HCT116 (cell line): ENCODE measurements at regions not wholly inside any gene's neighbourhood (a gene's known extent, or its start where the extent isn't known, plus 50 kb on each side); places are given as distances from the start of the nearest gene placed in this dataset.

Experiments used
- ATAC-seq: fragments of 200-7000 bp; cut with Tn5 transposase; 2 replicates; pipeline ENCODE4 v1.9.1; 2020; ENCODE audit warnings: mild to moderate bottlenecking, moderate library complexity
- BruUV-seq: library from RNA; stranded (reverse); fragments of 400-500 nt; replicated peaks from 2 replicates; lab custom pipeline; 2021; lab: Mats Ljungman, UMichigan
- CTCF ChIA-PET: fragments of 300-600 bp; sonication (Branson Sonifier 250); formaldehyde crosslinking; loops from one replicate; lab custom pipeline; 2021; ENCODE audit warnings: antibody characterized with exemption; lab: Charles Lee
- POLR2A ChIA-PET: fragments of 300-600, 350-600 bp; sonication (Branson Sonifier 250); formaldehyde crosslinking; loops from one replicate; lab custom pipeline; 2021; ENCODE audit warnings: antibody characterized with exemption; lab: Charles Lee
- RAD21 ChIA-PET, 2 experiments: fragments of 300-600 bp; sonication (Branson Sonifier 250); formaldehyde crosslinking; loops; one replicate each; lab custom pipeline; 2023; ENCODE audit warnings: low total read pairs in 2 of 2; ENCODE audit not compliant: uncharacterized antibody in 2 of 2, unreplicated experiment in 2 of 2, low non-redundant PET in 1 of 2; lab: Charles Lee
- DNase-seq: peaks from one replicate; pipeline ENCODE4 v3.0.0-alpha.2; 2010; ENCODE audit warnings: low read depth, low spot score
- H2AFZ ChIP-seq: fragments of 200-600 bp; shearing (Covaris generic), sonication (generic); 2 replicates; pipeline ENCODE4 v1.6.1; 2017; ENCODE audit warnings: low read depth, mixed run types, mixed read lengths, antibody characterized with exemption, low read length; ENCODE audit not compliant: poor library complexity, severe bottlenecking
- H3K27ac ChIP-seq: 2 replicates; pipeline ENCODE4 v1.5.1; 2012; ENCODE audit warnings: low read depth, low read length
- H3K27me3 ChIP-seq: fragments of 200-600 bp; sonication (generic); 2 replicates; pipeline ENCODE4 v1.6.1; 2016; ENCODE audit warnings: mixed run types, low read length, mixed read lengths; ENCODE audit not compliant: insufficient read depth
- H3K36me3 ChIP-seq, 2 experiments: fragments of 200-500 bp in 1 of 2; fragments of 200-600 bp in 1 of 2; sonication (Bioruptor generic) in 1 of 2; sonication (generic) in 1 of 2; 2 replicates each; pipeline versions ENCODE4 v1.5.1 to v1.6.1; 2014 to 2016; ENCODE audit warnings: low read length in 2 of 2, inconsistent platforms in 1 of 2, mixed read lengths in 1 of 2, mixed run types in 1 of 2; ENCODE audit not compliant: insufficient read depth in 2 of 2, control insufficient read depth in 1 of 2
- H3K4me1 ChIP-seq, 2 experiments: fragments of 200-600 bp in 1 of 2; sonication (generic) in 1 of 2; 2 replicates each; pipeline versions ENCODE4 v1.5.1 to v1.6.1; 2012 to 2017; ENCODE audit warnings: low read length in 2 of 2, inconsistent platforms in 1 of 2, mild to moderate bottlenecking in 1 of 2, mixed read lengths in 1 of 2, mixed run types in 1 of 2, moderate library complexity in 1 of 2; ENCODE audit not compliant: insufficient read depth in 2 of 2, control insufficient read depth in 1 of 2
- H3K4me2 ChIP-seq: fragments of 200-600 bp; sonication (generic); 2 replicates; pipeline ENCODE4 v1.6.1; 2017; ENCODE audit warnings: mixed run types, low read length, mixed read lengths
- H3K4me3 ChIP-seq, 2 experiments: fragments of 200-600 bp in 1 of 2; sonication (generic) in 1 of 2; replicated peaks in 1 of 2; 2 replicates each; pipeline ENCODE4 v1.5.1; 2011 to 2016; ENCODE audit warnings: low read length in 2 of 2, control low read depth in 1 of 2, low read depth in 1 of 2, mild to moderate bottlenecking in 1 of 2, mixed read lengths in 1 of 2, mixed run types in 1 of 2
- H3K79me2 ChIP-seq: fragments of 200-600 bp; sonication (generic); 2 replicates; pipeline ENCODE4 v1.6.1; 2017; ENCODE audit warnings: mild to moderate bottlenecking, mixed run types, low read length, moderate library complexity, mixed read lengths; ENCODE audit not compliant: insufficient read depth
- H3K9ac ChIP-seq: fragments of 200-600 bp; sonication (generic); 2 replicates; pipeline ENCODE4 v1.6.1; 2016; ENCODE audit warnings: low read length, mixed read lengths
- H3K9me2 ChIP-seq: fragments of 200-600 bp; sonication (generic), shearing (Covaris generic); 2 replicates; pipeline ENCODE4 v1.6.1; 2017; ENCODE audit warnings: mixed run types, mild to moderate bottlenecking, moderate library complexity; ENCODE audit not compliant: insufficient read depth
- H3K9me3 ChIP-seq, 2 experiments: fragments of 200-500 bp in 1 of 2; fragments of 200-600 bp in 1 of 2; sonication (Bioruptor generic) in 1 of 2; sonication (generic) in 1 of 2; 2 replicates each; pipeline ENCODE4 v1.6.1; 2014 to 2017; ENCODE audit warnings: low read length in 2 of 2, mixed read lengths in 2 of 2, inconsistent platforms in 1 of 2, low read depth in 1 of 2, mild to moderate bottlenecking in 1 of 2, mixed run types in 1 of 2, moderate library complexity in 1 of 2; ENCODE audit not compliant: control insufficient read depth in 1 of 2, insufficient read depth in 1 of 2
- H4K20me1 ChIP-seq: fragments of 200-600 bp; sonication (generic), shearing (Covaris generic); 2 replicates; pipeline ENCODE4 v1.6.1; 2017; ENCODE audit warnings: mixed run types, mild to moderate bottlenecking, moderate library complexity; ENCODE audit not compliant: insufficient read depth
- EZH2 ChIP-seq: fragments of 200-600 bp; sonication (generic); IDR thresholded peaks from 2 replicates; pipeline ENCODE4 v1.6.1; 2017; ENCODE audit warnings: antibody characterized with exemption, mixed run types
- FOSL1 ChIP-seq: IDR thresholded peaks from 2 replicates; pipeline ENCODE4 v1.6.1; 2012; ENCODE audit warnings: low read depth
- RAD21 ChIP-seq: IDR thresholded peaks from 2 replicates; pipeline ENCODE4 v1.6.1; 2012; ENCODE audit warnings: low read depth, mild to moderate bottlenecking
- YY1 ChIP-seq: IDR thresholded peaks from 2 replicates; pipeline ENCODE4 v1.6.1; 2011; ENCODE audit warnings: low read length, low read depth, moderate library complexity, mild to moderate bottlenecking; ENCODE audit not compliant: insufficient replicate concordance; ENCODE audit errors: extremely low read depth
- intact Hi-C: fragments of 100-400 bp; cut with micrococcal nuclease; formaldehyde crosslinking; loops from 2 replicates; pipeline ENCODE4 v1.10.0; 2022

DNA sequence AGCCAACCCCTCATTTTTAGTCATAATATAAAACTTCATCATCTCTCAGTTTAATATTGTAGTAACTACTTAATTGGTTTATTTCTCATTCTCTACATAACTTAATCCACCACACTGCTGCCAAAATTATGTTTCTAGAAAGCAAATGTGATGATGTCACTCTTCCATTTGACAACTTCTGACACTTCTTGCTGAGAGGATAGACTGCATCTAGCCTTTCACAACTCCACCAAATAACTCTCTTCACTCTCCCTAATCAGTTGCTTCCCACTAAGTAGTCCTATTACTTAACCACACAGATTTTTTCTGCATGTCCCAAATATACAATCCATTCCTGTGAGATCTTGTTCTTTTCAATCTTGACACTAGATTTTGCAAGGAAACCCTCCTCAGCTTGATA is 951.3 kb downstream of the EPHA7 start:
- no peak overlapping the region for H3K27ac ChIP-seq
- no TSS peak for BruUV-seq
- H3K4me2 ChIP-seq: no peak overlapping the region
- CTCF ChIA-PET: no interaction called here
- H3K9me3 ChIP-seq: peaks cover 3 to 4% of the 10 kb centered on the region in 2 experiments; a peak in 2 of 4 replicates
- no peak overlapping the region for H3K9ac ChIP-seq
- RAD21 ChIA-PET: no interaction called here
- no peaks in the 10 kb centered on the region for H3K9me2 ChIP-seq
- no peak overlapping the region for H3K4me3 ChIP-seq
- DNase-seq: no peak
- TF ChIP-seq FOSL1 (no peak), RAD21 (no peak), EZH2 (no peak)
- TF ChIP-seq, all 23 proteins: peak for 0
- ATAC-seq: no peak
- Histone ChIP-seq H3K4me1 (no peaks in the 10 kb centered on the region), H3K79me2 (no peaks in the 10 kb centered on the region), H4K20me1 (no peaks in the 10 kb centered on the region), H3K36me3 (no peaks in the 10 kb centered on the region), H3K27me3 (no peaks in the 10 kb centered on the region), H2AFZ (no peak overlapping the region)
- POLR2A ChIA-PET: no interaction called here
- intact Hi-C loops: no loop called here

DNA sequence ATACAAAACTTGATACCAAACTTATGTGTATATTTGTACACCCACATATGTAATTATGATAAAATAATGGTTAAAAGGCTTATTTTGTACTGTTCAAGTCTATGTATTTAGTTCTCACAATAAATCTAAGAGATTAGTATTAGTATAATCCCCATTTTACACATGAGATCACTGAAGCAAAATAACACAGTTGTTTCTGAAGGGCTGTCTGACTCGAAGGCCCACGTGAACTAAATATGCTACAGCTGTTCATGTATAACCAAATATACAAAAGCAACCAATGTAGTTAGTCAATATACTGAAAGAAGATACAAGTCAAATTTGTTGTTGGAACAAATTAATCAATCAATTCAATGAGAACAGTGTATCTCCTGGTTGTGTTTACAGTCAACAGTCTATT is 959.2 kb downstream of the EPHA7 start:
- Histone ChIP-seq H3K27ac (no peak overlapping the region), H3K4me2 (no peak overlapping the region), H4K20me1 (no peaks in the 10 kb centered on the region), H3K9ac (no peak overlapping the region), H3K27me3 (no peaks in the 10 kb centered on the region), H3K9me2 (no peaks in the 10 kb centered on the region), H2AFZ (no peak overlapping the region), H3K9me3 (peaks cover 5 to 17% of the 10 kb centered on the region in 2 experiments; a peak in 3 of 4 replicates), H3K36me3 (no peaks in the 10 kb centered on the region), H3K4me1 (no peaks in the 10 kb centered on the region), H3K4me3 (no peak overlapping the region), H3K79me2 (no peaks in the 10 kb centered on the region)
- TF ChIP-seq YY1: no peak
- ChIA-PET POLR2A (no interaction called here), CTCF (no interaction called here), RAD21 (no interaction called here)
- no peak for DNase-seq
- ATAC-seq: no peak
- intact Hi-C loops: no loop called here
- no TSS peak for BruUV-seq
